HG03025 (cell line): ENCODE measurements at regions not wholly inside any gene's neighbourhood (a gene's known extent, or its start where the extent isn't known, plus 50 kb on each side); places are given as distances from the start of the nearest gene placed in this dataset.

Experiments used
- ATAC-seq: cut with Tn5 transposase; IDR thresholded peaks from one replicate; pipeline ENCODE4 v1.9.1; 2021; ENCODE audit warnings: mild to moderate bottlenecking, moderate library complexity; ENCODE audit not compliant: unreplicated experiment, low FRiP score

DNA sequence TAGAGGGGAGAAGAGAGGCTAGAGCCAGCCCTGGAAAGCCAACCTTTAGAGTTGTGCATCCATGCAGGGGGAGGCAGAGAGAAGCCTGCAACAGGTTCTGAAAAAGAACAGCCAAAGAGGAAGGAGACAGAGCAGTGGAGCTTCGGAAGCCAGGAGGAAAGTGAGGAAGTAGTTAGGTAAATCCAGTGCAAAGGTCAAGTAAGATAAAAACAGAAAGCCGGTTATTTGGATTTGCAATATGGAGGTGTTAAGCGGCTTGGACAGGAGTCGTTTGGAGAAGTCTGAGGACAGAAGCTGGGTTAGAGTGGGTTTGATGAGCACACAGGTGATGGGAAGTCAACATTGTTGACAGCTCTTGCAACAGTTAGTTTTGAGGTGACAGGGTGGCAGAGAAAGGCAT lies 53.5 kb upstream of the FLT1 start:
- ATAC-seq, result no peak

DNA sequence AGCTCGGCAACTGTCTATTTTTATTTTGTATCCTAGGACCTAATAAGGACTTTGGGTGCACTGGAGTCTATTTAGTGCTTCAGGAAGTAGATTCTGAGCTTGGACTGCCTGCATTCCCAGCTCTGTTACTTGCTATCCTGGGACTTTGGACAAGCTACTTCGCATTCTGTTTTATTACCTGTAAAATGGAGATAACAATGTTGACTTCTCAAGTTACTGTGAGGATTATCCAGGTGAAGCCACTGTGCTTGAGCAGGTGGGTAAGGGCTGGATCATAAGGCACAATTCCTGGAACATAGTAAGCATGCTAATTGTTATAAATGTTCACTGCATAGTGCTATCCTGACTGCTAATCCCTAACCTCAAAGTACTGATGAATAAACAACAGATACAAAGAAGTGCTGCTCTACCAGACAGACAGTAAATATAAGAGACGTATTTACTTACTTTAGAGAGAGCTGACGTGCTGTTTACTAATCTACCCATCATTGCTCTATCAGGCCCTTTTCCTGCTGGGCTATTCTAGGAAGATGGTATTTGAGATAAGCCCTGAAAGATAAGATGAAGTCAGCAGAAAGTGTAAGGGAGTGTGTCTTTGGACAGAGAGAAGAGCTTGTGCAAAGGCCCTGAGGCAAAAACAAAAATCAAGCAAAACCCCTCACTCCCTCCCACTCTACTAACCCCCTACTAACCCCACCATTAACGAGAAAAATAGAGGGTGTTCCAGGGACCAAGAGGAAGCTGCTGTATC lies 50.8 kb upstream of the FLT1 start:
- no peak for ATAC-seq
